DND-41 (cell line): ENCODE measurements at regions not wholly inside any gene's neighbourhood (a gene's known extent, or its start where the extent isn't known, plus 50 kb on each side); places are given as distances from the start of the nearest gene placed in this dataset.

Experiments used
- EZH2 ChIP-seq: IDR thresholded peaks from 3 replicates; pipeline ENCODE4 v1.6.1; 2012; ENCODE audit warnings: borderline replicate concordance, low read depth, mild to moderate bottlenecking, moderate library complexity, low read length, inconsistent platforms; ENCODE audit not compliant: severe bottlenecking
- TF ChIP-seq, protein P1 (sequence below): IDR thresholded peaks from 2 replicates; pipeline ENCODE4 v1.5.1; 2012; ENCODE audit warnings: borderline replicate concordance, low read length, moderate library complexity, mild to moderate bottlenecking; ENCODE audit not compliant: poor library complexity, severe bottlenecking; ENCODE audit errors: extremely low read depth

DNA sequence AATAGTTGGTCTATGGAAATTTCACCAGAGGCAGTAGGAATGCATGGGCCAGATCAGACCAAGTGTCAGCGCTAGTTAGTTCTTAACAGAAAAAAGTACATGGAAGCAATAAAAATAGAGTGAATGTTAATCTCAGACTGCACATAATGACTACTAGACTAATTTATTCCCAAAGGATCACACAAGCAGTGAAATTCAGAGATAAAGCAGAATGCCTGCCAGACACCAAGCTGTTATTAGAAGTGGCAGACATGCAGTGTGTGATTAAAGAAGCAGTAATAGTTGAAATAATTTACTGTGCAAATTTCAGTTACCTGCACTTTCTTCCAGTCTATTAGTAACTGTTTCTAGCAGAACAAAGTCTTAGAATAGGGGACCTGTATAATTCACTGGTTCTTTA lies 1024.2 kb downstream of the CDH9 start:
- TF ChIP-seq, protein P1, sequence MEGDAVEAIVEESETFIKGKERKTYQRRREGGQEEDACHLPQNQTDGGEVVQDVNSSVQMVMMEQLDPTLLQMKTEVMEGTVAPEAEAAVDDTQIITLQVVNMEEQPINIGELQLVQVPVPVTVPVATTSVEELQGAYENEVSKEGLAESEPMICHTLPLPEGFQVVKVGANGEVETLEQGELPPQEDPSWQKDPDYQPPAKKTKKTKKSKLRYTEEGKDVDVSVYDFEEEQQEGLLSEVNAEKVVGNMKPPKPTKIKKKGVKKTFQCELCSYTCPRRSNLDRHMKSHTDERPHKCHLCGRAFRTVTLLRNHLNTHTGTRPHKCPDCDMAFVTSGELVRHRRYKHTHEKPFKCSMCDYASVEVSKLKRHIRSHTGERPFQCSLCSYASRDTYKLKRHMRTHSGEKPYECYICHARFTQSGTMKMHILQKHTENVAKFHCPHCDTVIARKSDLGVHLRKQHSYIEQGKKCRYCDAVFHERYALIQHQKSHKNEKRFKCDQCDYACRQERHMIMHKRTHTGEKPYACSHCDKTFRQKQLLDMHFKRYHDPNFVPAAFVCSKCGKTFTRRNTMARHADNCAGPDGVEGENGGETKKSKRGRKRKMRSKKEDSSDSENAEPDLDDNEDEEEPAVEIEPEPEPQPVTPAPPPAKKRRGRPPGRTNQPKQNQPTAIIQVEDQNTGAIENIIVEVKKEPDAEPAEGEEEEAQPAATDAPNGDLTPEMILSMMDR: no peak
- TF ChIP-seq EZH2: no peak
